ENCODE measurements at regions not wholly inside any gene's neighbourhood (a gene's known extent, or its start where the extent isn't known, plus 50 kb on each side); places are given as distances from the start of the nearest gene placed in this dataset.
"Not testable (repeated sequence)": the region's sequence is repeated elsewhere in the genome, so short reads cannot be mapped to it uniquely, and the experiment has no call there.

- DNase-seq, result no peak
Measured at GRCh38 chr3:104070906-104071305, 1295.8 kb upstream of the ALCAM start.

GRCh38 chr3:104080088-104080626 lies 1286.6 kb upstream of the ALCAM start:
- no peak for DNase-seq

DNA sequence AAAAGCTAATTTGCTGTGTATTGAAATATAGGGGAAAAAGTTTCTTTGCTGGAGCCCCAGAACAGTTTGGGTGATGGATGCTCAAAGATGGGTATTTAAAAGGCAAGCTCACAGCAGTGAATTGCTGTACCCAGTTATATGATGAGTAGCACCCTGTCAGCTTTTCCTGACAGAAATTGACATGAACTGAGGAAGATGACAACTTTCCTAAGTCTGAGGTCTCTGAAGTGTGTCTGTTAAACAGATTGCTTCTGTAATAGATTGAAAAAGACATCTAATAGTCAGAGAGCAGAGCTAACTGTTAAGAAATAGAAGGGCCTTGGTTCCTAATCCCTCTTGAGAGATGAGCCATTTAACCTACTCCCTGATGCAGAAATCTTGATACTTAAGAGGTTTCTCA lies 1278.0 kb upstream of the ALCAM start:
- DNase-seq, result no peak

- DNase-seq, result not testable (repeated sequence)
Measured at GRCh38 chr3:104089987-104090386, 1276.7 kb upstream of the ALCAM start.

DNA sequence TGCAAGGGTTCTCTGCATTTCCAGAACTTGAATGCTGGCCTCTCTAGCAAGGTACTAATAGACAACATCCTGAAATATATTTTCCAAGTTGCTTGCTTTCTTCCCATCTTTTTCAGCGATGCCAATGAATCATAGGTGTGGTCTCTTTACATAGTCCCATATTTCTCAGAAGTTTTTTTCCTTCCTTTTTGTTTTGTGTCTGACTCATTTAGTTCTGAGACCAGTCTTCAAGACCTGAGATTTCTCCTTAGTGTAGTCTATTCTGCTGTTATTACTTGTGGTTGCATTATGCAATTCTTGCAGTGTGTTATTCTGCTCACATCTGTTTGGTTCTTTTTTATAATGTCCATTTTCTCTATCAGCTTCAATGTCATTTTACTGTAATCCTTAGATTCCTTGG lies 1265.0 kb upstream of the ALCAM start:
- no peak for DNase-seq

DNA sequence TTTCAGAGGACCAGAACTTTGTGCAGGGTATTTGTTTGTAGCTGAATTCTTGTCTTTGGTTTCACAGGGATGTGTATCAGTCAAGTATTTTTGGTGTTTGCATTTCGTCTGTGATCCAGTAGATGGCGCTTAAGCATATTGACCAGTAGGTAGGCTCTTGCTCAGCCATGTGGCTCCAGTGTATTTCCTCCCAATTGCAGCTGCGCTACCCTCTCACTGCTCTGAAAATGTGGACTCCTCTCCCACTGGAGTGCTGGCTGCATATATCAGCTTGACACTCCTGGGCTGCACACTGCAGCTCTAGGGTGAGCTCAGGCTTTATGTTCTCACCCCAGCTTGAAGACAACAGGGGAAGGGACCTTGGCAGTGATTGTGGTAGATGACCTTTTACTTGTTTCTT lies 1264.3 kb upstream of the ALCAM start:
- DNase-seq, result no peak

- no peak for DNase-seq
Measured at GRCh38 chr3:104106276-104106675, 1260.4 kb upstream of the ALCAM start.

- no peak for DNase-seq
Measured at GRCh38 chr3:104108522-104108921, 1258.2 kb upstream of the ALCAM start.

- DNase-seq, result no peak
Measured at GRCh38 chr3:104126463-104126862, 1240.2 kb upstream of the ALCAM start.

DNA sequence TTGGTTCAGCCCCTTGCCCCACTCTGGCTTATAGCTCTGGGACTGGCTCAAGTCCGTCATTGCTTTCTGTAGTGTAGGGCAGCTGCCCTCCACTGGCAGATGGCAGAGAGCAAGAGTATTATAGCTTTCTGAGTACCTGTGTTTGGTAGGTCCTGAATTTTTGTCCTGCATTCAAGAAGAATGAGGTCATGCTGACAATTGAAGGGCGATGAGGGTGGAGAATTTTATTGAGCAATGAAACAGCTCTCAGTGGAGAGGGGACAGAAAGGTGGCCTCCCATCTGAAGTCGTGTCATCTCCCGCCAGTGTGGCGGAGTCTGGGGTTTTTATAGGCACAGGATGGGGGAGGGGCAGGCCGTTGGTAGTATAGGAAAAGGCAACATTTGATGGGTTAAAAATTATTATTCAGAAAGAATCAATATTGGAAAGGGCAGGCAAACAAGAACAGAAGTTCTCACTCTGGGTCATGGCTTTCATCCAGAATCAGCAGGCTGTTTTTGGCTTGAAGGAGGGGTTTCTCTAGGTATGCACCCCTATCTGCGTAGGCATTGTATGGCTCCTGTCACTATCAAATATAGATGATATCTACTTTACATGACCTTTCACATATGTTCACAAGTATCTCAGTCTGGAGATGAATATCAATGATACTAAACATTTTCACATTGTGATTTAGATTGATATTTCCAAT lies 1239.7 kb upstream of the ALCAM start:
- DNase-seq, result no peak

GRCh38 chr3:104127830-104128229 lies 1238.9 kb upstream of the ALCAM start:
- no peak for DNase-seq

DNA sequence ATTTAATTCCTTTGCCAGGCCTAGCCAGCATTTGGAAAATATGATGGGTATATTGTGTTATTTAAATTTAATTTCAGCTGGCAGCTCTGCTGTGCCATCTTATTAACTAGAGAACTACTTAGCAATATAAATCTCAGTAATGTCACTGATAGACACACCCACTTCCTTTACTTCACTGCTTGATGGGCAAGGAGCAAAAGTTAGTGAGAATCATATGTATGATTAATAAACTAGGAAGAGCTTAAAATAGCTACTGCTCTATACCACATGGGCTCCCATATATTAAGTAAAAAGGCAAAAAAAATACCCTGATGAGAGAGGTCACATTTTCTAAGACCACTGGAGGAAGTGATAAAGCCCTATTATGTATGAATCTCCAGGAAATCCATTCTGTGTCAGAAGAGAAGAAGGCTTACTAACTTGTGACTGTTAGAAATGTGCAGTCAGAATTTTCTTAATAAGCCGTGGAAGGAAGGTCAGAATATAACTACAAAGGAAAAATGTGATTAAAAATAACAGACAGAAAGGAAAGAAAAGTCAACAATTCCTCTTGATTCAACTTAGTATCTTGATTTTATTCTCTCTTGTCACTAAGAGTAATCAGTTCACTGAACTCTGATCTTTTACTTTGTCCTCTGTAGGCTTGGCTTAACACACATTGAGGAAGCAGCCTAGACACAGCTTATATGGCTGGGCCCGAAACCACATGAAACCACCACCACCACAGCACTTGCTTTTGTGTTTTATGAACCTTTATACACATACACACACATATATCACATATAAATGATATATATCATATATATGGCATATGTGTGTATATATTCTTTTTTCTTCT lies 1233.9 kb upstream of the ALCAM start:
- no peak for DNase-seq

DNA sequence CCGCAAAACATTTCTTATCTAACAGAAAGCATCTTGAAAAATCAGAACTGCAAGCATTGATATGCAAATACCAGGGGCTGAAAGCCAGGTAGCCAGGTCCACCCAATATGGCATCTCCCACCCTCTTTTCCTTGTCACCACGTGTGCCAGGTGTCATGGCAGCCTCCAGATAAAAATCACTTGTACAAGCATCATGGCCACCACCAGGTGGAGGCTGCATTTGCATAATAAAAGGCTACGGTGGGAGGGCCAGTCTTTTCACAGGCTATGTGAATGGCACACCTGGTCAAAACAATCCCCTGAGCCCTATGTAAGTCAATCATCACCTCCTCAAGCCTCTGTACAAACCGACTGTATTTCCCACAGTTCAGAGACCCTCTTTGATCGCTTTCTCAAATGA lies 1233.1 kb upstream of the ALCAM start:
- no peak for DNase-seq

- no peak for DNase-seq
Measured at GRCh38 chr3:104137116-104137515, 1229.6 kb upstream of the ALCAM start.

- DNase-seq, result no peak
Measured at GRCh38 chr3:104145164-104145563, 1221.5 kb upstream of the ALCAM start.

DNA sequence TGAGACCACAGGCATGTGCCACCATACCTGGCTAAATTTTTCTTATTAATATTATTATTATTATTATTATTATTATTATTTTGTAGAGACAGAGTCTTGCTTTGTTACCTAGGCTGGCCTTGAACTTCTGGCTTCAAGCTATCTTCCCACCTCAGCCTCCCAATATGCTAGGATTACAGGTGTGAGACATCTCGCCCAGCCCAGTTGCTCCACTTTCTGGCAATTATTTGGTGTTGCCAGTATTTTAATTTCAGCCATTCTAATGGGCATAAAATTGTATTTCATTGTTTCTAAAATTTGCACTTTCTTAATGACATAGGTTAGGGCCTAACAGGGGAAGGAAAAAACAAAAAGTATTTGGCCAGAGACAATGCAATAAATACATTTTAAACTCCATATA lies 1217.6 kb upstream of the ALCAM start:
- DNase-seq, result no peak

GRCh38 chr3:104150724-104151123 lies 1216.0 kb upstream of the ALCAM start:
- no peak for DNase-seq

DNA sequence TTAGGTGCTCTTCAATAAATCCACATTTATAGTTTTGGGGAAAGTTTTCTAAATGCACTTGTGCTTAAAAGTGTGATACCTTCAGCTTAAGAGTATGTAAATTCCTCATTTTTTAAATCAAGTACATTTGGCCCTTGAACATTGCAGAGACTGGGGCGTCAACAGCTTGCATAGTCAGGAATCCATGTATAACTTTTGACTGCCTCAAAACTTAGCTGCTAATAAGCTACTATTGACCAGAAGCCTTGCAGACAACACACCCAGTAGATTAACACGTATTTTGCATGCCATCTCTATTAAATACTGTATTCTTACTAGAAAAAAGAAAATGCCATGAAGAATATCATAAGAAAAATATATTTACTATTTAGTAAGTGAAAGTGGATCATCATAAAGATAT lies 1211.8 kb upstream of the ALCAM start:
- no peak for DNase-seq

DNA sequence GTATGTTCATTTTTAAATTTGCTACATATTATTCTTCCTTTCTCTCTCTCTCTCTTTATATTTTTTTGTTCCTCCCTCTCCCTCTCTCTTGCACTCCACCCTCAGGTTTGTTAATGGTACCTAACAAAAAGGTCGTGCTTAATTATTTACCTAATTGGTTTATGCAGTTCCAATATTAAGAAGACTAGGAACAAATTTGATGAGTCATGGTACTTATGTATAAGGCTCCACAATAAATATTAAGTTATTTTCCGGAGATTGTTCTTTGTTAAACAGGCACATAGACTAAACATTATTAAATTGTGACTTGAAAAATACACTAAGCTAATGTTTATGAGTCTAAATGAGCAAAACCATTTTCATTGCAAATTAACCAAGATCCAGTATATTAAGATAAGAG lies 1200.8 kb upstream of the ALCAM start:
- DNase-seq, result no peak

- no peak for DNase-seq
Measured at GRCh38 chr3:104168386-104168785, 1198.3 kb upstream of the ALCAM start.

- DNase-seq, result no peak
Measured at GRCh38 chr3:104175696-104176095, 1191.0 kb upstream of the ALCAM start.

GRCh38 chr3:104176706-104177105 lies 1190.0 kb upstream of the ALCAM start:
- DNase-seq, result no peak

GRCh38 chr3:104178680-104179079 lies 1188.0 kb upstream of the ALCAM start:
- no peak for DNase-seq

GRCh38 chr3:104180906-104181305 lies 1185.8 kb upstream of the ALCAM start:
- no peak for DNase-seq
